ENCODE measurements at regions not wholly inside any gene's neighbourhood (a gene's known extent, or its start where the extent isn't known, plus 50 kb on each side); places are given as distances from the start of the nearest gene placed in this dataset.

DNA sequence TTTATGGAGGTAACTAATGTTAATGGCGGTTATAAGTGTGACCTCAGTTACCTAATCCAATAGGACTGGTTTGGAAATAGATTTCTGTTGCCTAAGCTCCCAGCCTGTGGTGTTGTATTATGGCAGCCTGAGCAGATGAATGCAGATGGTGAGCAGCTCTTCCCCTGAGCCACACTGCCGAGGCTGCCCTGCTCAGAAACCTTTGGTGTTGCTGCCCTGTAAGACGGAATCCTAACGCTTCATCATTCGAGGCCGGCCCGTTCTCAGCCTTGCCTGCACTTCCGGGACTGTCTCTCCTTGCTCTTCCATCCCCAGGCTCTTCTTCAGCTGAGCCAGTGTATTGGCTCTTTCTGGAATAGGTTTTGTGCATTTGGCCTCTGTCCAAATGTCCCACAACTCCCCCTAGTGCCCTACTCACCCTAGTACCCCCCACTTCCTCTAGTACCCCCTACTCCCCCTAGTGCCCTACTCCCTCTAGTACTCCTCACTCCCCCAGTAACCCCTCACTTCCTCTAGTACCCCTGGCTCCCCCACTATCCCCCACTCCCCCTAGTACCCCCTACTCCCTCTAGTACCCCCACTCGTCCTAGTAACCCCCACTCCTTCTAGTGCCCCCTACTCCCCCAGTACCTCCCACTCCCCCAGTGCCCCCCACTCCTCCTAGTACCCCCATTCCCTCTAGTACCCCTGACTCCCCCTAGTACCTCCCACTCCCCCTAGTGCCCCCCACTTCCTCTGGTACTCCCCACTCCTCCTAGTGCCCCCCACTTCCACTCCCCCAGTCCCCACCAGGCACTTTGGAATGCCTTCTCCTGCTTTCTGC is 106.0 kb upstream of the TAF1B start:
- no peaks in the 10 kb centered on the region for H3K79me2 ChIP-seq (ENCODE audit: insufficient read depth, low read length)
- ChIA-PET POLR2A (no interaction called here), CTCF (interaction anchor here (2.8 kb wide), 1 partner anchor 33 kb away, joined by 6 read pairs; no protein-coding TSS in a partner anchor), RAD21 (ENCODE audit: low non-redundant PET in 1 of 2, low total read pairs in 2 of 2, uncharacterized antibody in 2 of 2, unreplicated experiment in 2 of 2) (no interaction called here)
- no peak overlapping the region for H3K27ac ChIP-seq (ENCODE audit: low read depth, low read length)
- H4K20me1 ChIP-seq (ENCODE audit: insufficient read depth): no peaks in the 10 kb centered on the region
- no peak overlapping the region for H3K4me3 ChIP-seq (replicated peaks in 1 of 2; ENCODE audit: low read depth in 1 of 2, low read length in 2 of 2)
- no peak overlapping the region for H2AFZ ChIP-seq (ENCODE audit: low read depth, low read length, poor library complexity, severe bottlenecking)
- no peaks in the 10 kb centered on the region for H3K27me3 ChIP-seq (ENCODE audit: insufficient read depth, low read length)
- BruUV-seq (replicated peaks): no TSS peak
- H3K9me2 ChIP-seq (ENCODE audit: insufficient read depth): no peaks in the 10 kb centered on the region
- ATAC-seq (peak; percentile 36), DNase-seq (ENCODE audit: low read depth, low spot score) (no peak)
- no peaks in the 10 kb centered on the region for H3K36me3 ChIP-seq (ENCODE audit: control insufficient read depth in 1 of 2, insufficient read depth in 2 of 2, low read length in 2 of 2)
- TF ChIP-seq RAD21 (IDR thresholded peaks at IDR 0.05; ENCODE audit: low read depth) (peak; percentile 35), EZH2phosphoT487 (IDR thresholded peaks at IDR 0.05; ENCODE audit: borderline replicate concordance) (no peak)
- TF ChIP-seq, protein P1, sequence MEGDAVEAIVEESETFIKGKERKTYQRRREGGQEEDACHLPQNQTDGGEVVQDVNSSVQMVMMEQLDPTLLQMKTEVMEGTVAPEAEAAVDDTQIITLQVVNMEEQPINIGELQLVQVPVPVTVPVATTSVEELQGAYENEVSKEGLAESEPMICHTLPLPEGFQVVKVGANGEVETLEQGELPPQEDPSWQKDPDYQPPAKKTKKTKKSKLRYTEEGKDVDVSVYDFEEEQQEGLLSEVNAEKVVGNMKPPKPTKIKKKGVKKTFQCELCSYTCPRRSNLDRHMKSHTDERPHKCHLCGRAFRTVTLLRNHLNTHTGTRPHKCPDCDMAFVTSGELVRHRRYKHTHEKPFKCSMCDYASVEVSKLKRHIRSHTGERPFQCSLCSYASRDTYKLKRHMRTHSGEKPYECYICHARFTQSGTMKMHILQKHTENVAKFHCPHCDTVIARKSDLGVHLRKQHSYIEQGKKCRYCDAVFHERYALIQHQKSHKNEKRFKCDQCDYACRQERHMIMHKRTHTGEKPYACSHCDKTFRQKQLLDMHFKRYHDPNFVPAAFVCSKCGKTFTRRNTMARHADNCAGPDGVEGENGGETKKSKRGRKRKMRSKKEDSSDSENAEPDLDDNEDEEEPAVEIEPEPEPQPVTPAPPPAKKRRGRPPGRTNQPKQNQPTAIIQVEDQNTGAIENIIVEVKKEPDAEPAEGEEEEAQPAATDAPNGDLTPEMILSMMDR (IDR thresholded peaks at IDR 0.05 in 2 of 3, conservative IDR thresholded peaks at IDR 0.05 in 1 of 3; ENCODE audit: borderline replicate concordance in 1 of 3, insufficient read depth in 1 of 3, low read depth in 2 of 3, low read length in 2 of 3): peak in 2 of 3 experiments; percentile 16 to 55; a peak in 2 of 6 replicates
- peaks cover 5 to 20% of the 10 kb centered on the region in 2 experiments; a peak in 3 of 4 replicates for H3K4me1 ChIP-seq (ENCODE audit: control insufficient read depth in 1 of 2, insufficient read depth in 2 of 2, low read length in 2 of 2)
- peaks cover 0 to 2% of the 10 kb centered on the region in 2 experiments; a peak in 2 of 4 replicates for H3K9me3 ChIP-seq (ENCODE audit: control insufficient read depth in 1 of 2, insufficient read depth in 1 of 2, low read depth in 1 of 2, low read length in 2 of 2)
- H3K9ac ChIP-seq (ENCODE audit: low read length): no peak overlapping the region
- H3K4me2 ChIP-seq (ENCODE audit: low read length): no peak overlapping the region
- intact Hi-C loops (cut with micrococcal nuclease): no loop called here

GRCh38 chr2:9738062-9738461 is 105.2 kb upstream of the TAF1B start:
- DNase-seq (ENCODE audit: low read depth, low spot score): no peak
- Histone ChIP-seq H2AFZ (ENCODE audit: low read depth, low read length, poor library complexity, severe bottlenecking) (no peak overlapping the region), H3K4me3 (replicated peaks in 1 of 2; ENCODE audit: low read depth in 1 of 2, low read length in 2 of 2) (no peak overlapping the region), H3K36me3 (ENCODE audit: control insufficient read depth in 1 of 2, insufficient read depth in 2 of 2, low read length in 2 of 2) (no peaks in the 10 kb centered on the region), H3K9me3 (ENCODE audit: control insufficient read depth in 1 of 2, insufficient read depth in 1 of 2, low read depth in 1 of 2, low read length in 2 of 2) (peaks cover 0 to 2% of the 10 kb centered on the region in 2 experiments; a peak in 2 of 4 replicates), H4K20me1 (ENCODE audit: insufficient read depth) (no peaks in the 10 kb centered on the region), H3K79me2 (ENCODE audit: insufficient read depth, low read length) (no peaks in the 10 kb centered on the region), H3K4me2 (ENCODE audit: low read length) (no peak overlapping the region), H3K27me3 (ENCODE audit: insufficient read depth, low read length) (no peaks in the 10 kb centered on the region), H3K9ac (ENCODE audit: low read length) (no peak overlapping the region), H3K4me1 (ENCODE audit: control insufficient read depth in 1 of 2, insufficient read depth in 2 of 2, low read length in 2 of 2) (peaks cover 5 to 20% of the 10 kb centered on the region in 2 experiments; a peak in 3 of 4 replicates), H3K27ac (ENCODE audit: low read depth, low read length) (no peak overlapping the region), H3K9me2 (ENCODE audit: insufficient read depth) (no peaks in the 10 kb centered on the region)
- BruUV-seq (replicated peaks): no TSS peak
- intact Hi-C loops (cut with micrococcal nuclease): no loop called here
- CTCF ChIA-PET: interaction anchor here (2.8 kb wide), 1 partner anchor 32 kb away, joined by 6 read pairs; no protein-coding TSS in a partner anchor
- ATAC-seq: no peak
- POLR2A ChIA-PET: no interaction called here
- RAD21 ChIA-PET (ENCODE audit: low non-redundant PET in 1 of 2, low total read pairs in 2 of 2, uncharacterized antibody in 2 of 2, unreplicated experiment in 2 of 2): no interaction called here
- TF ChIP-seq JUND (IDR thresholded peaks at IDR 0.05): no peak
- no peak for TF ChIP-seq POLR2A (IDR thresholded peaks at IDR 0.05; ENCODE audit: borderline replicate concordance, extremely low read depth, insufficient read depth, insufficient read length)
- TF ChIP-seq ATF3 (IDR thresholded peaks at IDR 0.05): no peak

Data from HCT116 (cell line).